Suprapubic skin (tissue), 4 donors: ENCODE measurements at regions not wholly inside any gene's neighbourhood (a gene's known extent, or its start where the extent isn't known, plus 50 kb on each side); places are given as distances from the start of the nearest gene placed in this dataset.
A peak's percentile ranks its signal among the peaks of the same experiment; 100 is the strongest.

Experiments used
- DNase-seq, 2 donors: peaks; one replicate each; pipeline ENCODE4 v3.0.0-alpha.2; 2019; ENCODE audit warnings: low spot score in 2 of 2
- H3K27ac ChIP-seq: fragments of 200-600 bp; sonication (generic); one replicate; pipeline ENCODE4 v1.5.1; 2019
- H3K27me3 ChIP-seq: fragments of 200-600 bp; sonication (generic); one replicate; pipeline ENCODE4 v1.5.1; 2019
- H3K36me3 ChIP-seq: fragments of 200-600 bp; sonication (generic); one replicate; pipeline ENCODE4 v1.5.1; 2019
- H3K4me1 ChIP-seq: fragments of 200-600 bp; sonication (generic); one replicate; pipeline ENCODE4 v1.5.1; 2019
- H3K4me3 ChIP-seq: fragments of 200-600 bp; sonication (generic); one replicate; pipeline ENCODE4 v1.5.1; 2019; ENCODE audit warnings: mild to moderate bottlenecking
- H3K9me3 ChIP-seq: fragments of 200-600 bp; sonication (generic); one replicate; pipeline ENCODE4 v1.5.1; 2019
- EP300 ChIP-seq: sonication (generic); formaldehyde crosslinking; IDR thresholded peaks from one replicate; pipeline ENCODE4 v1.6.1; 2017; ENCODE audit warnings: antibody characterized with exemption
- POLR2A ChIP-seq, 2 donors: fragments of 450-650 bp; IDR thresholded peaks; one replicate each; pipeline ENCODE4 v1.6.1; 2017; ENCODE audit warnings: antibody characterized with exemption in 2 of 2, mild to moderate bottlenecking in 2 of 2, moderate library complexity in 2 of 2
- POLR2AphosphoS5 ChIP-seq, 3 donors: sonication (generic); formaldehyde crosslinking; IDR thresholded peaks; one replicate each; pipeline ENCODE4 v1.6.1; 2017; ENCODE audit warnings: antibody characterized with exemption in 3 of 3
- WGBS: methylation state at CpG from one replicate; pipeline ENCODE4 v1.1.5; 2018; 5-methylcytosine and 5-hydroxymethylcytosine counted together
- TF ChIP-seq, protein P1 (sequence below), 2 donors: fragments of 200-600 bp in 1 of 2; fragments of 450-650 bp in 1 of 2; sonication (generic) in 1 of 2; IDR thresholded peaks; one replicate each; pipeline ENCODE4 v1.5.1; 2016 to 2019; ENCODE audit warnings: antibody characterized with exemption in 2 of 2, mild to moderate bottlenecking in 1 of 2, moderate library complexity in 1 of 2

DNA sequence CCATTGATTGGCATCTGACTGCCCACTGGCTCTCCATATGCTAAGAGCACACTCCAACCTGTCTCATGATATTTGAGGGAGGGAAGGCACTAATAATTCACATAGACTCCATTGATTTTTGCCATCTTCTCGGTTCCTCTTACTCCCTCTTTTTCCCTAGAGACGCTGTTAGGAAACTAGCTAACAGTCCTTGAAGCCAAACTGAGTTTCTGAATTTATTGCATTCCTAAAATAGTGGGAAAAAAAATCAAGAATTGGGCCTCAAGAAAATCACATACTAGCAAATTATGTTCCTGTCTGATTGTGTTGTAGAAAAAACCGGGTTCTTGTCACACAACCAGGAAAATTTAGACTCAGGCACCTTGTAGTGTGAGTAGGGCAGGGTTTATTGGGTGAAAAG is 86.4 kb upstream of the SLC7A1 start:
- peaks cover 6% of the 10 kb centered on the region for H3K4me1 ChIP-seq
- no peaks in the 10 kb centered on the region for H3K9me3 ChIP-seq
- no peak for TF ChIP-seq POLR2AphosphoS5 (IDR thresholded peaks at IDR 0.05)
- TF ChIP-seq POLR2A (IDR thresholded peaks at IDR 0.05): no peak
- TF ChIP-seq EP300: no peak
- no peak overlapping the region for H3K27ac ChIP-seq
- 71% methylated on average over 3 of the region's 3 CpGs for WGBS
- no peak overlapping the region for H3K4me3 ChIP-seq
- no peaks in the 10 kb centered on the region for H3K27me3 ChIP-seq
- no peak for DNase-seq
- H3K36me3 ChIP-seq: no peaks in the 10 kb centered on the region

DNA sequence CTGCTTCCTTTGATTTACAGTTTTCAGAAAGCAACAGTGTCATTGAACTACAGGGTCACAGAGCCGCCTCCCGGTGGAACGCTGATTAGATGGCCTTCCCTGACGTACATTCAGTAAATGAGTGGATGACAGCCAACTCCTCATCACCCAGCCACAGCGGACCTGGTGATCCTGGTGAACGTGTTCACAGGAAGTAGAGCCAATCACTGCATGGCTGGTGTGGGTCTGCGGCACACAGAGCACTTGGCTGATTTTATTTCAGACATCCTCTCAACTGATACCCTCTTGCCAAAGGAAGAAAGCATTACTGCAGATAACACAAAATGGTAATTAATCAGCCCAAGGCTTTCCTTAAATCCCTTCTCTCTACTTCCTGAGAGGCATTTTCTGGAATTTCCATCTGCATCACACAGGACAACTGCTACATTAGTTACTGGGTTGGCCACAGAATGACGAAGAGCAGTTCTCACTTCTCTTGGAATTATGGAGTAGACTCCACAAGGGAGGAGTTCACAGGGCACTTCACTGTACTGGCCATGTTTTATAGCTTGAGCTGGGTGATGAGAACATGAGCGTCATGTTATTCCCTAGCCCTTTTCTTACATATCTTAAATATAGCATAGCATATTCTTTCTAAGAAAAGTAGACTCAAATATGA is 84.0 kb upstream of the SLC7A1 start:
- H3K36me3 ChIP-seq: no peaks in the 10 kb centered on the region
- no peaks in the 10 kb centered on the region for H3K9me3 ChIP-seq
- no peaks in the 10 kb centered on the region for H3K27me3 ChIP-seq
- TF ChIP-seq, protein P1, sequence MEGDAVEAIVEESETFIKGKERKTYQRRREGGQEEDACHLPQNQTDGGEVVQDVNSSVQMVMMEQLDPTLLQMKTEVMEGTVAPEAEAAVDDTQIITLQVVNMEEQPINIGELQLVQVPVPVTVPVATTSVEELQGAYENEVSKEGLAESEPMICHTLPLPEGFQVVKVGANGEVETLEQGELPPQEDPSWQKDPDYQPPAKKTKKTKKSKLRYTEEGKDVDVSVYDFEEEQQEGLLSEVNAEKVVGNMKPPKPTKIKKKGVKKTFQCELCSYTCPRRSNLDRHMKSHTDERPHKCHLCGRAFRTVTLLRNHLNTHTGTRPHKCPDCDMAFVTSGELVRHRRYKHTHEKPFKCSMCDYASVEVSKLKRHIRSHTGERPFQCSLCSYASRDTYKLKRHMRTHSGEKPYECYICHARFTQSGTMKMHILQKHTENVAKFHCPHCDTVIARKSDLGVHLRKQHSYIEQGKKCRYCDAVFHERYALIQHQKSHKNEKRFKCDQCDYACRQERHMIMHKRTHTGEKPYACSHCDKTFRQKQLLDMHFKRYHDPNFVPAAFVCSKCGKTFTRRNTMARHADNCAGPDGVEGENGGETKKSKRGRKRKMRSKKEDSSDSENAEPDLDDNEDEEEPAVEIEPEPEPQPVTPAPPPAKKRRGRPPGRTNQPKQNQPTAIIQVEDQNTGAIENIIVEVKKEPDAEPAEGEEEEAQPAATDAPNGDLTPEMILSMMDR (IDR thresholded peaks at IDR 0.05): no peak
- TF ChIP-seq EP300 (no peak), POLR2AphosphoS5 (IDR thresholded peaks at IDR 0.05) (no peak), POLR2A (IDR thresholded peaks at IDR 0.05) (no peak)
- peaks cover 9% of the 10 kb centered on the region for H3K4me1 ChIP-seq
- 66% methylated on average over 9 of the region's 9 CpGs for WGBS
- no peak overlapping the region for H3K4me3 ChIP-seq
- no peak for DNase-seq
- H3K27ac ChIP-seq: no peak overlapping the region

DNA sequence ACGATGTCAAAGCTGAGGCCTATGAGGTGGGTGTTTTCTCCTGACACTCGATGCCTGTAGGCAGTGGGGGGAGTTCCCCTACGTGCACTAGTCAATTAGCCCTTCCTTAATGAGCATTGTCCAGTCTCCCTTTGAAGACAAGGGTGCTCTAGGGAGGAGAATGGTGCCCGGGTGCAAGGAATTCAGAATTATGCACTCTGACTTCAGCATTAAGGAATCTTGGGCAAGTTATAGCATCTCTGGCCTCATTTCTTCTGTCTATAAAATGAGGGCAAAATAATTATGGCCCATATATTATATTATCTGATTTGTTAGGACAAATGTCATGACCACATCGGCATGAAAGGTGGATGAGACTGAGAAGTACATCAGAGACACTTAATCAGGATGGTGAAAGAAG is 82.1 kb upstream of the SLC7A1 start:
- H3K4me1 ChIP-seq: peaks cover 9% of the 10 kb centered on the region
- TF ChIP-seq EP300 (no peak), POLR2A (IDR thresholded peaks at IDR 0.05) (no peak), POLR2AphosphoS5 (IDR thresholded peaks at IDR 0.05) (no peak)
- TF ChIP-seq, protein P1 (IDR thresholded peaks at IDR 0.05): no peak
- WGBS: 39% methylated on average over 5 of the region's 5 CpGs
- H3K9me3 ChIP-seq: no peaks in the 10 kb centered on the region
- no peak for DNase-seq
- H3K27ac ChIP-seq: peak overlapping the region; percentile 8
- H3K4me3 ChIP-seq: no peak overlapping the region
- no peaks in the 10 kb centered on the region for H3K36me3 ChIP-seq
- no peaks in the 10 kb centered on the region for H3K27me3 ChIP-seq

DNA sequence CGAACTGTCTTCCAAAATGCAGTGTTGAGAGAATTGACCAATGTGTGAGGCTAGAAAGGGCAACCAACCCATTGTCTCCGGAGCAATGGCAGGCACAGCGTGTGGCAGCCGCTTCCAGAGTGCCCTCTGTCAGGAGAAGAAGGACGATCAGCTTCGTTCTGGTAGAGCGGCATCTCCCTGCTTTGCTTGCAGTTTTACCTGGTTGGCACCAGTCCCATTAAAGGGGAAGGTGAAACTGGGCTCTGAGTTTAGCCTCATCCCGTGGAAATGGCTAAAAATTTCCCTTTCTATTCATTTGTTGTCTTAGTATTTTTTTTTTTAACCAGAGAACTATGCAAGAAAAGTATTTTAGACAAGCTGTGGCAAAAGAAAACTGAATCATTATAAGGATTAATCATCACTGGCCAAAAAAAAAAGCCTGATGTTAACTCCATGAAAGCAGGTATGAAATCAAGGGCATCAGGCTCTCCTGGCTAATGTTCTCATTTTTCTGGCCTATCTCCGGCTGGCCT is 81.5 kb upstream of the SLC7A1 start:
- Histone ChIP-seq H3K27ac (peak overlapping the region; percentile 59), H3K4me3 (no peak overlapping the region), H3K9me3 (no peaks in the 10 kb centered on the region), H3K27me3 (no peaks in the 10 kb centered on the region), H3K4me1 (peaks cover 9% of the 10 kb centered on the region), H3K36me3 (no peaks in the 10 kb centered on the region)
- no peak for DNase-seq
- no peak for TF ChIP-seq POLR2A (IDR thresholded peaks at IDR 0.05)
- TF ChIP-seq, protein P1 (IDR thresholded peaks at IDR 0.05): no peak
- TF ChIP-seq EP300: no peak
- TF ChIP-seq POLR2AphosphoS5 (IDR thresholded peaks at IDR 0.05): no peak
- WGBS: 50% methylated on average over 9 of the region's 9 CpGs

DNA sequence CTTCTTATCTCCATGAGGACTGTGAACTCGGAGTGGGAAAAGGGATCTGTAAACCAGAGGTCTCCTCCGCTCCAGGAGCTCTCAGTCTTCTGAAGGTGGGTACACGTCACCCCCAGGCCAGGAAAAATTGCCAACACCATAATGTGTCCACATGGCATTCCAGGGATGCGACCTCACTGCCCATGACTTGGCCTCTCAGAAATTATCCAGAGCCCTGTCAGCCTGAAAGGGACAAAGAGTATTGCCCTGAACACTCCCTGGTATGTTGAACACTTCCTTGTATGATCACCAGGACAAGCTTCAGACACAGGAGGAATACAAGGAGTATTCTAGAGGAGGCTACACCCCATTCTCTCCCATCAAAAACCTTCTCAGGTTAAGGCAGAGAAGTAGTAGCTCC is 81.0 kb upstream of the SLC7A1 start:
- H3K4me3 ChIP-seq: no peak overlapping the region
- no peaks in the 10 kb centered on the region for H3K36me3 ChIP-seq
- H3K27ac ChIP-seq: peak overlapping the region; percentile 59
- WGBS: 55% methylated on average over 2 of the region's 4 CpGs
- H3K4me1 ChIP-seq: peaks cover 9% of the 10 kb centered on the region
- H3K27me3 ChIP-seq: no peaks in the 10 kb centered on the region
- DNase-seq: no peak
- H3K9me3 ChIP-seq: no peaks in the 10 kb centered on the region
- TF ChIP-seq, protein P1 (IDR thresholded peaks at IDR 0.05): no peak
- TF ChIP-seq EP300 (no peak), POLR2A (IDR thresholded peaks at IDR 0.05) (no peak), POLR2AphosphoS5 (IDR thresholded peaks at IDR 0.05) (no peak)
